Fibroblast of the conjunctiva (primary cell): ENCODE measurements at regions not wholly inside any gene's neighbourhood (a gene's known extent, or its start where the extent isn't known, plus 50 kb on each side); places are given as distances from the start of the nearest gene placed in this dataset.

ENCODE experiments used
- DNase-seq: peaks from one replicate; pipeline ENCODE4 v3.0.0-alpha.2; 2010; ENCODE audit warnings: low read depth

GRCh38 chr1:98330224-98330623 lies 331.3 kb upstream of the SNX7 start:
- no peak for DNase-seq

- DNase-seq: no peak
Measured at GRCh38 chr1:98328855-98329254, 332.7 kb upstream of the SNX7 start.

- DNase-seq: peak; percentile 34
Measured at GRCh38 chr1:98327220-98327861, 334.2 kb upstream of the SNX7 start.

- DNase-seq: peak; percentile 82
Measured at GRCh38 chr1:98325646-98326440, 335.7 kb upstream of the SNX7 start.

GRCh38 chr1:98323906-98324358 lies 337.6 kb upstream of the SNX7 start:
- peak; percentile 73 for DNase-seq

GRCh38 chr1:98323388-98323787 lies 338.1 kb upstream of the SNX7 start:
- peak; percentile 75 for DNase-seq

- DNase-seq: no peak
Measured at GRCh38 chr1:98322966-98323365, 338.6 kb upstream of the SNX7 start.

- DNase-seq: no peak
Measured at GRCh38 chr1:98322086-98322485, 339.4 kb upstream of the SNX7 start.

- DNase-seq: no peak
Measured at GRCh38 chr1:98321191-98321590, 340.3 kb upstream of the SNX7 start.

GRCh38 chr1:98316286-98316905 lies 345.1 kb upstream of the SNX7 start:
- peak; percentile 31 for DNase-seq

- peak; percentile 55 for DNase-seq
Measured at GRCh38 chr1:98315309-98315708, 346.2 kb upstream of the SNX7 start.

GRCh38 chr1:98314601-98315000 lies 346.9 kb upstream of the SNX7 start:
- no peak for DNase-seq

GRCh38 chr1:98306517-98307089 lies 354.9 kb upstream of the SNX7 start:
- no peak for DNase-seq

- DNase-seq: no peak
Measured at GRCh38 chr1:98305362-98305761, 356.2 kb upstream of the SNX7 start.

- no peak for DNase-seq
Measured at GRCh38 chr1:98304888-98305287, 356.6 kb upstream of the SNX7 start.

- no peak for DNase-seq
Measured at GRCh38 chr1:98299861-98300260, 361.7 kb upstream of the SNX7 start.

- DNase-seq: no peak
Measured at GRCh38 chr1:98299313-98299712, 362.2 kb upstream of the SNX7 start.

- no peak for DNase-seq
Measured at GRCh38 chr1:98298319-98298718, 363.2 kb upstream of the SNX7 start.

GRCh38 chr1:98296681-98297080 lies 364.8 kb upstream of the SNX7 start:
- DNase-seq: no peak

- DNase-seq: no peak
Measured at GRCh38 chr1:98294127-98294526, 367.4 kb upstream of the SNX7 start.

- no peak for DNase-seq
Measured at GRCh38 chr1:98292994-98293393, 368.5 kb upstream of the SNX7 start.

- DNase-seq: no peak
Measured at GRCh38 chr1:98289311-98289710, 368.5 kb upstream of the DPYD start.

- DNase-seq: no peak
Measured at GRCh38 chr1:98288494-98288893, 367.7 kb upstream of the DPYD start.
